Activated CD4-positive, alpha-beta T cell treated with anti-CD3 and anti-CD28 coated beads, Interleukin-2, amount 50 U/mL, for 4 hours (primary cell): ENCODE measurements at regions not wholly inside any gene's neighbourhood (a gene's known extent, or its start where the extent isn't known, plus 50 kb on each side); places are given as distances from the start of the nearest gene placed in this dataset.
"Not testable (repeated sequence)": the region's sequence is repeated elsewhere in the genome, so short reads cannot be mapped to it uniquely, and the experiment has no call there.

Experiments
- DNase-seq, 2 experiments: peaks; one replicate each; pipeline ENCODE4 v3.0.0-alpha.2; 2020

GRCh38 chr1:193929374-193930033, 743.1 kb upstream of the B3GALT2 start:
- DNase-seq: no peak

GRCh38 chr1:193927550-193927949, 741.1 kb upstream of the B3GALT2 start:
- no peak for DNase-seq

GRCh38 chr1:193926956-193927355, 740.5 kb upstream of the B3GALT2 start:
- no peak for DNase-seq

GRCh38 chr1:193919827-193920226, 733.4 kb upstream of the B3GALT2 start:
- DNase-seq: no peak

GRCh38 chr1:193916452-193916851, 730.0 kb upstream of the B3GALT2 start:
- no peak for DNase-seq

GRCh38 chr1:193914871-193915270, 728.5 kb upstream of the B3GALT2 start:
- no peak for DNase-seq

- DNase-seq: no peak
Observed at GRCh38 chr1:193909406-193910082, 723.1 kb upstream of the B3GALT2 start.

GRCh38 chr1:193905288-193906085, 719.1 kb upstream of the B3GALT2 start:
- no peak for DNase-seq

GRCh38 chr1:193891788-193892187, 705.4 kb upstream of the B3GALT2 start:
- DNase-seq: no peak

- DNase-seq: no peak
Observed at GRCh38 chr1:193890935-193891334, 704.5 kb upstream of the B3GALT2 start.

- no peak for DNase-seq
Observed at GRCh38 chr1:193884848-193885558, 698.6 kb upstream of the B3GALT2 start.

GRCh38 chr1:193877920-193878319, 691.5 kb upstream of the B3GALT2 start:
- not testable (repeated sequence) for DNase-seq

- DNase-seq: no peak
Observed at GRCh38 chr1:193868425-193868824, 682.0 kb upstream of the B3GALT2 start.

- no peak for DNase-seq
Observed at GRCh38 chr1:193856261-193856660, 669.8 kb upstream of the B3GALT2 start.

- no peak for DNase-seq
Observed at GRCh38 chr1:193850745-193851144, 664.3 kb upstream of the B3GALT2 start.

GRCh38 chr1:193846876-193847604, 660.6 kb upstream of the B3GALT2 start:
- no peak for DNase-seq

GRCh38 chr1:193846411-193846810, 660.0 kb upstream of the B3GALT2 start:
- DNase-seq: no peak

GRCh38 chr1:193841857-193842256, 655.4 kb upstream of the B3GALT2 start:
- no peak for DNase-seq

- no peak for DNase-seq
Observed at GRCh38 chr1:193831465-193831864, 645.1 kb upstream of the B3GALT2 start.

- no peak for DNase-seq
Observed at GRCh38 chr1:193827516-193827915, 641.1 kb upstream of the B3GALT2 start.

- DNase-seq: no peak
Observed at GRCh38 chr1:193819376-193819775, 633.0 kb upstream of the B3GALT2 start.

GRCh38 chr1:193807208-193807607, 620.8 kb upstream of the B3GALT2 start:
- DNase-seq: no peak
